Endodermal cell (in vitro differentiated cells): ENCODE measurements at regions not wholly inside any gene's neighbourhood (a gene's known extent, or its start where the extent isn't known, plus 50 kb on each side); places are given as distances from the start of the nearest gene placed in this dataset.

Experiments
- DNase-seq: peaks from one replicate; pipeline ENCODE4 v3.0.0-alpha.2; 2017
- H3K27ac ChIP-seq: 2 replicates; pipeline ENCODE4 v1.5.1; 2013; ENCODE audit warnings: mild to moderate bottlenecking, low read depth, low read length, moderate library complexity
- H3K27me3 ChIP-seq: 2 replicates; pipeline ENCODE4 v1.6.1; 2013; ENCODE audit warnings: mild to moderate bottlenecking, low read length, moderate library complexity; ENCODE audit not compliant: insufficient read depth, control insufficient read depth, poor library complexity, severe bottlenecking
- H3K36me3 ChIP-seq: 2 replicates; pipeline ENCODE4 v1.7.0; 2013; ENCODE audit warnings: mild to moderate bottlenecking, low read length, moderate library complexity; ENCODE audit not compliant: control insufficient read depth, insufficient read depth
- H3K4me1 ChIP-seq: one replicate; pipeline ENCODE4 v1.7.0; 2013; ENCODE audit warnings: low read length; ENCODE audit not compliant: control insufficient read depth, insufficient read depth
- H3K4me3 ChIP-seq: 2 replicates; pipeline ENCODE4 v1.5.1; 2013; ENCODE audit warnings: mild to moderate bottlenecking, low read length, moderate library complexity
- H3K9ac ChIP-seq: 2 replicates; pipeline ENCODE4 v1.6.1; 2013; ENCODE audit warnings: mild to moderate bottlenecking, low read length, moderate library complexity; ENCODE audit not compliant: poor library complexity, severe bottlenecking; ENCODE audit errors: extremely low read depth
- H3K9me3 ChIP-seq: 2 replicates; pipeline ENCODE4 v1.6.1; 2013; ENCODE audit warnings: mild to moderate bottlenecking, low read length, moderate library complexity; ENCODE audit not compliant: control insufficient read depth
- H3K27ac Mint-ChIP-seq: 2 replicates; pipeline ENCODE4 v1.8.0; 2020; ENCODE audit warnings: mixed read lengths
- H3K27me3 Mint-ChIP-seq: 2 replicates; pipeline ENCODE4 v1.8.0; 2021; ENCODE audit warnings: mild to moderate bottlenecking, mixed read lengths; ENCODE audit not compliant: insufficient read depth
- H3K36me3 Mint-ChIP-seq: 2 replicates; pipeline ENCODE4 v1.8.0; 2020; ENCODE audit warnings: low read depth, mixed read lengths
- H3K4me1 Mint-ChIP-seq: 2 replicates; pipeline ENCODE4 v1.8.0; 2020; ENCODE audit warnings: mixed read lengths
- H3K4me3 Mint-ChIP-seq: 2 replicates; pipeline ENCODE4 v1.8.0; 2020; ENCODE audit warnings: mild to moderate bottlenecking, moderate library complexity, mixed read lengths
- H3K9me3 Mint-ChIP-seq: 2 replicates; pipeline ENCODE4 v1.8.0; 2020; ENCODE audit warnings: mild to moderate bottlenecking, mixed read lengths
- WGBS, 2 experiments: methylation state at CpG; one replicate each; pipeline versions ENCODE4 v1.1.5 to v1.1.7; 2013; ENCODE audit warnings: missing lambda C conversion rate in 2 of 2, mixed read lengths in 1 of 2; ENCODE audit not compliant: insufficient coverage in 1 of 2, insufficient read length in 1 of 2; 5-methylcytosine and 5-hydroxymethylcytosine counted together
- TF ChIP-seq, protein P1 (sequence below): fragments of 200-600 bp; sonication (generic); conservative IDR thresholded peaks from 2 replicates; pipeline ENCODE4 v1.5.0; 2021; ENCODE audit warnings: antibody characterized with exemption, mild to moderate bottlenecking

DNA sequence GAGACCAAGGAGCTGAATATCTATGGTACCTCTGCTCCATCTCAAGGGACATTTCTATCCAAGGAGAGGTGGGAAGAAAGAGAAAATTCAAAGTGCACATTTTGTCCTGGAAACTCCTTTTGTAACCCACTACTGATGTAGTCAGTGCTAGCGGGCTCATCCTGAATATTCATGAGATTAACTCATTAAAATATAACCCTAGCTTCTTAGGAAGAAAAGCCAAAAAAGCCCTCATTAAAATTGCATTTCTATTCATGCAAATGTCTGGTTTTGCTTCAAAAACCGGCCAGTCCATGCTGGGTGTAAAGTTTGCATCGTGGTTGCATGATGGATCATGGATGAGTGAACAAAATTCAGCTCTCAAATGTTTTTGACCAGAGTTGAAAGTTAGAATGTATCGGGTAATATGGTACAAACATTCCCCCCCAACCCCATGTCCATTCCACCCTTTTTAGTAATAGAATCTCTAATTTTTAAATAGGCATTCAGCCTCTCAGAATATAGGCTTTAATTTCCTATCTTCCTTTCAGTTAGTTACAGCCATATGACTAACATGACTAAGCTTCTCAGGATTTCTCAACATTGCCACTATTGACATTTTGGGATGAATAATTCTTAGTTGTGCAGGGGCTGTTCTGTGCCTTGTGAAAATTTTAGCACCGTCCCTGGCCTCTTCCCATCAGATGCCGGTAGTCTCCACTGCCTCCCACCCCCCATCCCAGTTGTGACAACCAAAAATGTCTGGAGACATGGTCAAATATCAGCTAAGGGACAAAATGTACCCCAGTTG, 104.2 kb upstream of the RND3 start:
- no peaks in the 10 kb centered on the region for H3K36me3 Mint-ChIP-seq
- no peaks in the 10 kb centered on the region for H3K27me3 Mint-ChIP-seq
- Histone ChIP-seq H3K9me3 (no peaks in the 10 kb centered on the region), H3K4me3 (no peak overlapping the region), H3K27ac (no peak overlapping the region), H3K4me1 (no peaks in the 10 kb centered on the region), H3K27me3 (no peaks in the 10 kb centered on the region), H3K36me3 (no peaks in the 10 kb centered on the region), H3K9ac (no peak overlapping the region)
- peaks cover 6% of the 10 kb centered on the region for H3K4me1 Mint-ChIP-seq
- WGBS, 2 experiments = 90% methylated on average over 3 to 6 of the region's 6 CpGs
- no peak overlapping the region for H3K27ac Mint-ChIP-seq
- TF ChIP-seq, protein P1, sequence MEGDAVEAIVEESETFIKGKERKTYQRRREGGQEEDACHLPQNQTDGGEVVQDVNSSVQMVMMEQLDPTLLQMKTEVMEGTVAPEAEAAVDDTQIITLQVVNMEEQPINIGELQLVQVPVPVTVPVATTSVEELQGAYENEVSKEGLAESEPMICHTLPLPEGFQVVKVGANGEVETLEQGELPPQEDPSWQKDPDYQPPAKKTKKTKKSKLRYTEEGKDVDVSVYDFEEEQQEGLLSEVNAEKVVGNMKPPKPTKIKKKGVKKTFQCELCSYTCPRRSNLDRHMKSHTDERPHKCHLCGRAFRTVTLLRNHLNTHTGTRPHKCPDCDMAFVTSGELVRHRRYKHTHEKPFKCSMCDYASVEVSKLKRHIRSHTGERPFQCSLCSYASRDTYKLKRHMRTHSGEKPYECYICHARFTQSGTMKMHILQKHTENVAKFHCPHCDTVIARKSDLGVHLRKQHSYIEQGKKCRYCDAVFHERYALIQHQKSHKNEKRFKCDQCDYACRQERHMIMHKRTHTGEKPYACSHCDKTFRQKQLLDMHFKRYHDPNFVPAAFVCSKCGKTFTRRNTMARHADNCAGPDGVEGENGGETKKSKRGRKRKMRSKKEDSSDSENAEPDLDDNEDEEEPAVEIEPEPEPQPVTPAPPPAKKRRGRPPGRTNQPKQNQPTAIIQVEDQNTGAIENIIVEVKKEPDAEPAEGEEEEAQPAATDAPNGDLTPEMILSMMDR = no peak
- no peaks in the 10 kb centered on the region for H3K9me3 Mint-ChIP-seq
- no peak overlapping the region for H3K4me3 Mint-ChIP-seq
- DNase-seq = no peak

DNA sequence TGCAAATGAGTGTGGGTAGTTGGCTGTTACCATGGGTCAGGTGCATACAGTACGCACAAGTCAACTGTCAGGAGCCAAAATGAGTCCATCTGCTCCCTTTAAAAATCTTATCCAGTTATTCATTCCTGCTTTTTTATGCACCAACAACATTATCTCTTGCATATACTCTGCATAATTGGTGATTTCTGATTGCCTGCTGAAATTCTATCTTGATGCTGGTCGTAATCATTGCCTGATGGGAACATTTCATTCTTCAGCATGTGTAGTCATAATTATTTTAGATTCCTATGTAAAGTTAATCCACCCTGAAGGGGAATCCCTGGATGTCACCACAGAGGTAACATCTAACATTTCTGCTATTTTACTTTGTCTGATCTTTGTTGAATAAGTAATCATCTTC, 102.2 kb upstream of the RND3 start:
- no peaks in the 10 kb centered on the region for H3K9me3 Mint-ChIP-seq
- no peak overlapping the region for H3K4me3 ChIP-seq
- H3K4me1 Mint-ChIP-seq = no peaks in the 10 kb centered on the region
- no peaks in the 10 kb centered on the region for H3K36me3 ChIP-seq
- H3K4me1 ChIP-seq = no peaks in the 10 kb centered on the region
- TF ChIP-seq, protein P1 = no peak
- H3K27me3 ChIP-seq = no peaks in the 10 kb centered on the region
- no peak overlapping the region for H3K9ac ChIP-seq
- no peaks in the 10 kb centered on the region for H3K36me3 Mint-ChIP-seq
- H3K27ac ChIP-seq = no peak overlapping the region
- H3K4me3 Mint-ChIP-seq = no peak overlapping the region
- no peak overlapping the region for H3K27ac Mint-ChIP-seq
- no peak for DNase-seq
- 97% methylated on average over 2 of the region's 2 CpGs; no CpG with 5 or more reads in 1 of the 2 experiments for WGBS, 2 experiments
- no peaks in the 10 kb centered on the region for H3K9me3 ChIP-seq
- no peaks in the 10 kb centered on the region for H3K27me3 Mint-ChIP-seq

DNA sequence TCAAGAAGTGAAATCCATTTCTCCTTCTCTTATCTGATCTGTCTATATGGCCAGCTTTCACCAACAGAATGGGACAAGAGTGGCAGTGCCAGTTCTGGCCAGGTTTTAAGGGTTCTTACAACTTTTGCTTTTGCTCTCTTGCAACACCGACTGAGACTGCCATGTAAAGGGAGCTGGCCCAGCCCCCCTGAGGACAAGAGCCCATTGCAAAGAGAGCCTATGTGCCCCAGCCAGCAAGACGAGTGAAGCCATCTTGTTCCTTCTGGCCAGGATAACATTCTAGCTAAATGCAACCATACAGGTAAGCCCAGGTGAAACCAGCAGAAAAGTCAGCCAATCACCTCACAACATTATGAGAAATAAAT, 101.0 kb upstream of the RND3 start:
- no peaks in the 10 kb centered on the region for H3K4me1 ChIP-seq
- H3K27me3 Mint-ChIP-seq = no peaks in the 10 kb centered on the region
- no peak overlapping the region for H3K9ac ChIP-seq
- H3K4me3 ChIP-seq = no peak overlapping the region
- H3K4me3 Mint-ChIP-seq = no peak overlapping the region
- H3K36me3 ChIP-seq = no peaks in the 10 kb centered on the region
- no peaks in the 10 kb centered on the region for H3K4me1 Mint-ChIP-seq
- no peaks in the 10 kb centered on the region for H3K36me3 Mint-ChIP-seq
- DNase-seq = no peak
- TF ChIP-seq, protein P1 = no peak
- H3K27ac ChIP-seq = no peak overlapping the region
- no peak overlapping the region for H3K27ac Mint-ChIP-seq
- H3K27me3 ChIP-seq = no peaks in the 10 kb centered on the region
- no peaks in the 10 kb centered on the region for H3K9me3 ChIP-seq
- 95% methylated on average over 2 of the region's 2 CpGs; no CpG with 5 or more reads in 1 of the 2 experiments for WGBS, 2 experiments
- no peaks in the 10 kb centered on the region for H3K9me3 Mint-ChIP-seq
